ENCODE measurements at regions not wholly inside any gene's neighbourhood (a gene's known extent, or its start where the extent isn't known, plus 50 kb on each side); places are given as distances from the start of the nearest gene placed in this dataset.

- TF ChIP-seq RFX5 (IDR thresholded peaks at IDR 0.05; ENCODE audit: borderline replicate concordance, low read depth, low read length) (no peak), TCF12 (IDR thresholded peaks at IDR 0.05; ENCODE audit: low read depth, low read length) (no peak), BCL11A (IDR thresholded peaks at IDR 0.05; ENCODE audit: low read depth in 2 of 2, low read length in 2 of 2) (no peak), JUN (IDR thresholded peaks at IDR 0.05; ENCODE audit: low read depth, low read length) (no peak), TAF1 (IDR thresholded peaks at IDR 0.05; ENCODE audit: low read depth, low read length) (no peak), JUND (IDR thresholded peaks at IDR 0.05; ENCODE audit: low read length) (no peak)
Observed at GRCh38 chr4:16415751-16416150, 189.5 kb upstream of the TAPT1 start (continued).
